Fibroblast of villous mesenchyme (primary cell): ENCODE measurements at regions not wholly inside any gene's neighbourhood (a gene's known extent, or its start where the extent isn't known, plus 50 kb on each side); places are given as distances from the start of the nearest gene placed in this dataset.

Experiments
- DNase-seq: peaks from one replicate; pipeline ENCODE4 v3.0.0-alpha.2; 2010; ENCODE audit warnings: low read depth
- H3K4me3 ChIP-seq: 2 replicates; pipeline ENCODE4 v1.5.1; 2011; ENCODE audit warnings: low read depth, mild to moderate bottlenecking, low read length
- CTCF ChIP-seq: IDR thresholded peaks from 2 replicates; pipeline ENCODE4 v1.5.1; 2012; ENCODE audit warnings: low read depth, mild to moderate bottlenecking, low read length; ENCODE audit not compliant: insufficient read depth

- H3K4me3 ChIP-seq: no peak overlapping the region
- TF ChIP-seq CTCF: no peak
- no peak for DNase-seq
Observed at GRCh38 chr1:242828199-242828598, 303.7 kb upstream of the PLD5 start.

- no peak for DNase-seq
- TF ChIP-seq CTCF: no peak
Observed at GRCh38 chr1:242827538-242827937, 303.0 kb upstream of the PLD5 start.

GRCh38 chr1:242826701-242827336 lies 302.3 kb upstream of the PLD5 start:
- no peak overlapping the region for H3K4me3 ChIP-seq
- DNase-seq: no peak
- no peak for TF ChIP-seq CTCF

More at GRCh38 chr1:242827538-242827937, 303.0 kb upstream of the PLD5 start:
- no peak overlapping the region for H3K4me3 ChIP-seq

- no peak overlapping the region for H3K4me3 ChIP-seq
- DNase-seq: no peak
- TF ChIP-seq CTCF: no peak
Observed at GRCh38 chr1:242824435-242824834, 299.9 kb upstream of the PLD5 start.

GRCh38 chr1:242813490-242814091 lies 289.1 kb upstream of the PLD5 start:
- no peak overlapping the region for H3K4me3 ChIP-seq
- TF ChIP-seq CTCF: no peak
- no peak for DNase-seq

GRCh38 chr1:242811092-242811840 lies 286.8 kb upstream of the PLD5 start:
- no peak for TF ChIP-seq CTCF
- no peak for DNase-seq
- H3K4me3 ChIP-seq: no peak overlapping the region
